IMR-90 (cell line): ENCODE measurements at regions not wholly inside any gene's neighbourhood (a gene's known extent, or its start where the extent isn't known, plus 50 kb on each side); places are given as distances from the start of the nearest gene placed in this dataset.

ENCODE experiments used
- ATAC-seq: fragments of 200-7000 bp; cut with Tn5 transposase; 2 replicates; pipeline ENCODE4 v1.9.1; 2020; ENCODE audit warnings: low read depth, mild to moderate bottlenecking, moderate library complexity
- BruUV-seq: library from RNA; stranded (reverse); fragments of 400-500 nt; replicated peaks from 2 replicates; lab custom pipeline; 2021; lab: Mats Ljungman, UMichigan
- CTCF ChIA-PET: fragments of 300-600 bp; formaldehyde crosslinking; extraction: SDS; loops from one replicate; lab custom pipeline; 2021; ENCODE audit warnings: antibody characterized with exemption; lab: Yijun Ruan, JAX
- POLR2A ChIA-PET: fragments of 300-600 bp; sonication (Branson Sonifier 250); formaldehyde crosslinking; loops from one replicate; lab custom pipeline; 2022; ENCODE audit warnings: antibody characterized with exemption; ENCODE audit not compliant: unreplicated experiment; lab: Charles Lee
- DNase-seq: peaks from one replicate; pipeline ENCODE4 v3.0.0; 2013
- H2AFZ ChIP-seq: replicated peaks from 2 replicates; pipeline ENCODE3; 2013; ENCODE audit warnings: low read length, mild to moderate bottlenecking; ENCODE audit not compliant: poor library complexity
- H2AK5ac ChIP-seq: 2 replicates; pipeline ENCODE4 v1.6.1; 2013; ENCODE audit warnings: low read depth, low read length, inconsistent platforms
- H2AK9ac ChIP-seq: replicated peaks from 2 replicates; pipeline ENCODE3; 2013; ENCODE audit warnings: mild to moderate bottlenecking, low read depth, low read length, moderate library complexity; ENCODE audit not compliant: poor library complexity
- H2BK120ac ChIP-seq: 2 replicates; pipeline ENCODE4 v1.6.1; 2013; ENCODE audit warnings: low read depth, low read length, inconsistent platforms
- H2BK15ac ChIP-seq: 3 replicates; pipeline ENCODE4 v1.6.1; 2013; ENCODE audit warnings: low read depth, low read length, inconsistent platforms
- H2BK20ac ChIP-seq: 2 replicates; pipeline ENCODE4 v1.6.1; 2013; ENCODE audit warnings: low read depth, mild to moderate bottlenecking, inconsistent platforms, low read length, moderate library complexity
- H2BK5ac ChIP-seq: 2 replicates; pipeline ENCODE4 v1.6.1; 2013; ENCODE audit warnings: mild to moderate bottlenecking, low read depth, low read length, inconsistent platforms; ENCODE audit not compliant: poor library complexity, severe bottlenecking
- H3K14ac ChIP-seq: replicated peaks from 2 replicates; pipeline ENCODE4 v1.6.1; 2013; ENCODE audit warnings: low read depth, low read length, inconsistent platforms
- H3K18ac ChIP-seq: 2 replicates; pipeline ENCODE4 v1.6.1; 2013; ENCODE audit warnings: low read depth, low read length, control low read depth
- H3K23ac ChIP-seq: 2 replicates; pipeline ENCODE4 v1.6.1; 2013; ENCODE audit warnings: low read depth, low read length, inconsistent platforms
- H3K27ac ChIP-seq: 2 replicates; pipeline ENCODE4 v1.5.1; 2013; ENCODE audit warnings: mild to moderate bottlenecking, control low read depth, low read length; ENCODE audit not compliant: insufficient read depth
- H3K27me3 ChIP-seq: 2 replicates; pipeline ENCODE4 v1.6.1; 2013; ENCODE audit warnings: low read length; ENCODE audit not compliant: control insufficient read depth, insufficient read depth
- H3K36me3 ChIP-seq: 2 replicates; pipeline ENCODE4 v1.6.1; 2013; ENCODE audit warnings: low read length, mixed read lengths; ENCODE audit not compliant: control insufficient read depth, insufficient read depth
- H3K4ac ChIP-seq: 2 replicates; pipeline ENCODE4 v1.6.1; 2013; ENCODE audit warnings: low read depth, low read length, inconsistent platforms
- H3K4me1 ChIP-seq: 2 replicates; pipeline ENCODE4 v1.6.1; 2013; ENCODE audit warnings: low read length, mixed read lengths; ENCODE audit not compliant: control insufficient read depth, insufficient read depth
- H3K4me2 ChIP-seq: 2 replicates; pipeline ENCODE4 v1.6.1; 2013; ENCODE audit warnings: low read depth, mild to moderate bottlenecking, control low read depth, low read length, moderate library complexity
- H3K4me3 ChIP-seq: 2 replicates; pipeline ENCODE4 v1.5.1; 2013; ENCODE audit warnings: low read depth, mild to moderate bottlenecking, control low read depth, low read length, moderate library complexity; ENCODE audit not compliant: insufficient read depth
- H3K56ac ChIP-seq: 2 replicates; pipeline ENCODE4 v1.6.1; 2013; ENCODE audit warnings: low read length, inconsistent platforms; ENCODE audit not compliant: insufficient read depth; ENCODE audit errors: extremely low read depth
- H3K79me1 ChIP-seq, 2 experiments: 2 replicates each; pipeline ENCODE4 v1.6.1; 2013; ENCODE audit warnings: low read length in 2 of 2, inconsistent platforms in 1 of 2, low read depth in 1 of 2
- H3K9ac ChIP-seq: 2 replicates; pipeline ENCODE4 v1.6.1; 2013; ENCODE audit warnings: low read depth, low read length, control low read depth
- H3K9me1 ChIP-seq: 2 replicates; pipeline ENCODE4 v1.6.1; 2013; ENCODE audit warnings: low read length, inconsistent platforms; ENCODE audit not compliant: insufficient read depth
- H3K9me3 ChIP-seq: 2 replicates; pipeline ENCODE4 v1.6.1; 2013; ENCODE audit warnings: low read length; ENCODE audit not compliant: control insufficient read depth, insufficient read depth
- H4K20me1 ChIP-seq: 2 replicates; pipeline ENCODE4 v1.6.1; 2013; ENCODE audit warnings: low read length, inconsistent platforms; ENCODE audit not compliant: insufficient read depth
- H4K5ac ChIP-seq: 2 replicates; pipeline ENCODE4 v1.6.1; 2013; ENCODE audit warnings: mild to moderate bottlenecking, low read depth, low read length, control low read depth
- H4K8ac ChIP-seq, 2 experiments: 2 replicates each; pipeline ENCODE4 v1.6.1; 2013; ENCODE audit warnings: low read depth in 2 of 2, low read length in 2 of 2, control low read depth in 1 of 2, inconsistent platforms in 1 of 2
- H4K91ac ChIP-seq: 2 replicates; pipeline ENCODE4 v1.6.1; 2013; ENCODE audit warnings: low read depth, low read length, inconsistent platforms; ENCODE audit not compliant: insufficient read depth
- CHD1 ChIP-seq: IDR thresholded peaks from 2 replicates; pipeline ENCODE4 v1.6.1; 2012; ENCODE audit warnings: low read depth, low read length, improper control_type of control experiment
- MXI1 ChIP-seq: IDR thresholded peaks from 2 replicates; pipeline ENCODE4 v1.6.1; 2012; ENCODE audit warnings: low read depth, mild to moderate bottlenecking, low read length, moderate library complexity, borderline replicate concordance
- WGBS, 2 experiments: methylation state at CpG; one replicate each; pipeline versions ENCODE4 v1.1.5 to v1.1.7; 2013; ENCODE audit warnings: missing lambda C conversion rate in 2 of 2; ENCODE audit not compliant: insufficient read length in 1 of 2; ENCODE audit errors: extremely low coverage in 2 of 2; 5-methylcytosine and 5-hydroxymethylcytosine counted together
- dilution Hi-C: fragments of 300-500 bp; cut with HindIII; formaldehyde crosslinking; loops from one replicate; pipeline ENCODE4 v1.14.3; 2018; ENCODE audit warnings: low sequenced_read_pairs; ENCODE audit not compliant: unreplicated experiment
- in situ Hi-C: fragments of 300-500 bp; cut with MboI; formaldehyde crosslinking; loops from 3 replicates; pipeline ENCODE4 v1.14.3; 2019; ENCODE audit warnings: low sequenced_read_pairs, inconsistent platforms, mixed read lengths
- intact Hi-C: fragments of 100-400 bp; cut with micrococcal nuclease; formaldehyde crosslinking; loops from 2 replicates; pipeline ENCODE4 v1.10.0; 2022

DNA sequence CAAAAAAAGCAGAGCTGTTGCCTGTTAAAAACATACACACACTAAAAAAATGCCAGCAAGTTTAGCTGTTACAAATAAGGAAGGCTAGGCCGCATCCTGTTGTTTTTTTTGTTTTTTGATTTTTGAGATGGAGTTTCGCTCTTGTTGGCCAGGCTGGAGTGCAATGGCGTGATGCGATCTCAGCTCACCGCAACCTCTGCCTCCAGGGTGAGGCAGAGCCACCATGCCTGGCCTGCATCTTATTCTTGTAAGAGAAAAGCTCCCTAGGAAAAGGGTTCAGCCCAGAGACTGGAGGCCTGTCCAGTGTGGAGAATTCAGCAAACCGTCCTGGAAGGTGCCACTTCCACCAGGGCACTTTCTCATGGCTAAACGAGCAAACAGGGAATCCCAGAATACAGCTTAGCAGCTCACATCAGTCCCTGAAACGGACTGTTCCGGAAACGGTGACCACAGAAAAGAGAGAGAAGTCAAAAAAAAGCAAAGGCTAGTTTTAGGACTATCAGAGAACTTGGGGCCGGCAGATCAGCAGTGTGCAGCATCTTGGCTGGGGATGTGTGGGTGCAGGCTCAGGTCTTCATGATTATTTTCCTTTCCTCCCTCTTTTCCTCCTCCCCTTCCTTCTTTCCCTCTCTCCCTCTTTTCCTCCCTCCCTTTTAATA, 283.6 kb downstream of the AJAP1 start:
- Histone ChIP-seq H4K91ac (no peak overlapping the region), H4K5ac (no peak overlapping the region), H2AK5ac (no peak overlapping the region), H2BK15ac (no peak overlapping the region), H3K18ac (no peak overlapping the region), H2BK5ac (no peak overlapping the region), H3K36me3 (no peaks in the 10 kb centered on the region), H3K4ac (no peak overlapping the region), H3K9ac (no peak overlapping the region), H3K56ac (no peak overlapping the region), H3K79me1 (no peaks in the 10 kb centered on the region), H3K27ac (no peak overlapping the region), H4K8ac (no peak overlapping the region), H3K4me2 (no peak overlapping the region), H2BK20ac (no peak overlapping the region), H3K9me1 (no peaks in the 10 kb centered on the region), H4K20me1 (no peaks in the 10 kb centered on the region), H3K27me3 (no peaks in the 10 kb centered on the region), H3K14ac (no peak overlapping the region), H3K9me3 (peaks cover 66% of the 10 kb centered on the region), H3K4me1 (no peaks in the 10 kb centered on the region), H2AFZ (no peak overlapping the region), H2BK120ac (no peak overlapping the region), H3K23ac (no peak overlapping the region), H3K4me3 (no peak overlapping the region), H2AK9ac (no peak overlapping the region)
- DNase-seq: no peak
- TF ChIP-seq CHD1 (no peak), MXI1 (no peak)
- intact Hi-C loops: no loop called here
- no TSS peak for BruUV-seq
- in situ Hi-C loops: no loop called here
- CTCF ChIA-PET: no interaction called here
- POLR2A ChIA-PET: no interaction called here
- dilution Hi-C loops: no loop called here
- no peak for ATAC-seq
- 71% methylated on average over 6 of the region's 11 CpGs; no CpG with 5 or more reads in 1 of the 2 experiments for WGBS, 2 experiments
